NCI-H345 treated with DMSO at 0.1 percent for 48 hours (cell line): ENCODE measurements at regions not wholly inside any gene's neighbourhood (a gene's known extent, or its start where the extent isn't known, plus 50 kb on each side); places are given as distances from the start of the nearest gene placed in this dataset.
"Not testable (repeated sequence)": the region's sequence is repeated elsewhere in the genome, so short reads cannot be mapped to it uniquely, and the experiment has no call there.

Experiments
- DNase-seq: peaks from one replicate; lab custom pipeline; 2025; ENCODE audit not compliant: unreplicated experiment; lab: John Stamatoyannopoulos, UW

- DNase-seq: no peak
These were observed 698.0 kb downstream of the PTPRU start for GRCh38 chr1:29934255-29934772.

GRCh38 chr1:29933067-29933466, 696.7 kb downstream of the PTPRU start:
- DNase-seq: peak; percentile 69

GRCh38 chr1:29932626-29933025, 696.3 kb downstream of the PTPRU start:
- DNase-seq: no peak

GRCh38 chr1:29931477-29932175, 695.3 kb downstream of the PTPRU start:
- DNase-seq: no peak

- no peak for DNase-seq
These were observed 688.7 kb downstream of the PTPRU start for GRCh38 chr1:29925058-29925457.

GRCh38 chr1:29924017-29924431, 687.7 kb downstream of the PTPRU start:
- no peak for DNase-seq

- no peak for DNase-seq
These were observed 685.4 kb downstream of the PTPRU start for GRCh38 chr1:29921741-29922140.

GRCh38 chr1:29920784-29921183, 684.5 kb downstream of the PTPRU start:
- no peak for DNase-seq

GRCh38 chr1:29920316-29920715, 684.0 kb downstream of the PTPRU start:
- no peak for DNase-seq

GRCh38 chr1:29919041-29919440, 682.7 kb downstream of the PTPRU start:
- DNase-seq: not testable (repeated sequence)

GRCh38 chr1:29916656-29917369, 680.5 kb downstream of the PTPRU start:
- no peak for DNase-seq

GRCh38 chr1:29914936-29915335, 678.6 kb downstream of the PTPRU start:
- no peak for DNase-seq

GRCh38 chr1:29912425-29912824, 676.1 kb downstream of the PTPRU start:
- peak; percentile 18 for DNase-seq

GRCh38 chr1:29909962-29910361, 673.6 kb downstream of the PTPRU start:
- no peak for DNase-seq

GRCh38 chr1:29907596-29907995, 671.3 kb downstream of the PTPRU start:
- no peak for DNase-seq

- DNase-seq: no peak
These were observed 670.6 kb downstream of the PTPRU start for GRCh38 chr1:29906927-29907326.

GRCh38 chr1:29903548-29904166, 667.3 kb downstream of the PTPRU start:
- no peak for DNase-seq

- DNase-seq: no peak
These were observed 665.5 kb downstream of the PTPRU start for GRCh38 chr1:29901624-29902325.

GRCh38 chr1:29900712-29901111, 664.4 kb downstream of the PTPRU start:
- no peak for DNase-seq

- no peak for DNase-seq
These were observed 663.9 kb downstream of the PTPRU start for GRCh38 chr1:29900104-29900679.
